ENCODE measurements at regions not wholly inside any gene's neighbourhood (a gene's known extent, or its start where the extent isn't known, plus 50 kb on each side); places are given as distances from the start of the nearest gene placed in this dataset.

DNA sequence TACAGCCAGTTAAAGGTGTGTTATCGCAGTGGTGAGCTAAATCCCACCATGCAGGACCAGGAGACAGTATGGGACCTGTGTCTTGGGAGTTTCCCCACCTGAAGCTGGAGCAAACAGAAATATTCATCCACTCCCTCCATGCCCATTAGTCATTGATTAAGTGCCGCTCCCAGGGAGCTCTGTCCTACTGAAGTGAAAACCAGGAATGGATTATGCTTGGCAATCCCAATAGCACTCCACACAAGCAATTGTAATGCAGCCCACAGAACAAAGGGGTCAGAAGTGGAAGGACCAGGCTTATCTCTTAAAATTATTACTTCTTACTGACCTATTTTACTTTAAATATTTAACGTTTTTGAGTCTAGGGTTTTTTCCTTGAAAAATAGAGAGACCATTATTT, 1005.4 kb downstream of the ADGRL2 start:
- no peak for TF ChIP-seq SIN3A (IDR thresholded peaks at IDR 0.05; ENCODE audit: borderline replicate concordance, insufficient read depth, low read length)
- TF ChIP-seq FOXP2 (optimal IDR thresholded peaks at IDR 0.05; ENCODE audit: borderline replicate concordance, extremely low read depth, extremely low read length, insufficient read depth): no peak
- no peak for TF ChIP-seq REST (IDR thresholded peaks at IDR 0.05; ENCODE audit: insufficient read depth in 1 of 2, low read depth in 2 of 2, low read length in 2 of 2)
- TF ChIP-seq TAF1 (IDR thresholded peaks at IDR 0.05; ENCODE audit: borderline replicate concordance, insufficient read depth, low read length): no peak
- TF ChIP-seq POLR2AphosphoS5 (IDR thresholded peaks at IDR 0.05; ENCODE audit: low read depth, low read length): no peak

GRCh38 chr1:82801176-82801575, 1000.4 kb downstream of the ADGRL2 start:
- no peak for TF ChIP-seq POLR2AphosphoS5 (IDR thresholded peaks at IDR 0.05; ENCODE audit: low read depth, low read length)

DNA sequence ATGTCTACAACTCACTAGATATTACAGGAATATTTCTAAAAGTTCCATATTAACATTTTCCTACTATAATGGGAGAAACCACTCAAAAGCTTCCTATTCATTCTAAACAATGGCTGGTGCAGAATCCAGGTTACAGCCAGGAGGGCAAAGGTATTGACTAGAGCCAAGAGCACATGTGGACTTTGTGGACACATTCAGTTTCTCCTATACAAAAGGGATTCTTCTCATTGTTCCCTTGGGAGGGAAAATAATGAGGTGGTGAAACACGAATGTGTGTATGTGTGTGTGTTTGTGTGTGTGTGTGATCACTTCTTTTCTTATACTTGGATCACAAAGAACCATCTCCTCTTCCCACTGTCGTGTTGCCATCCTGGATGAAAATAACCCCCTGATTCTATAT, 1000.0 kb downstream of the ADGRL2 start:
- TF ChIP-seq SIN3A (IDR thresholded peaks at IDR 0.05; ENCODE audit: borderline replicate concordance, insufficient read depth, low read length) (no peak), REST (IDR thresholded peaks at IDR 0.05; ENCODE audit: insufficient read depth in 1 of 2, low read depth in 2 of 2, low read length in 2 of 2) (no peak), POLR2AphosphoS5 (IDR thresholded peaks at IDR 0.05; ENCODE audit: low read depth, low read length) (no peak), FOXP2 (optimal IDR thresholded peaks at IDR 0.05; ENCODE audit: borderline replicate concordance, extremely low read depth, extremely low read length, insufficient read depth) (no peak), TAF1 (IDR thresholded peaks at IDR 0.05; ENCODE audit: borderline replicate concordance, insufficient read depth, low read length) (no peak)

DNA sequence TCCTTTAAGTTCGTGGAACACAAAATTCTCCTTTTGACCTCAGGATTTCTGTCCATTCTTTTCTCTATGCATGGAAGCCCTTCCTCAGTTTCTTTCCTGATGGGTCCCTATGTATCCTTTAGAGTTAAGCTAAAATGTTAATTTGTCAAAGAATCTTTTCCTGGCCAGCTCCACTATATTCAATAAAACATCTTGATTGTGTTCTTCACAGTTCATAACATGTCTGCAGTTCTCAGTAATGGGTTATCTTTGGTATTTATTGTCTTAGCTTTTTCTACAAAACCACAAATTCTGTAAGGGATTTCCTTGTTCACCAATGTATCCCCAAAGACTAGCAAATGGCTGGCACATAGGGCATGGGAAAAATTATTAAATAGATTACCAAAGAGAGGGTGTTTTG, 998.5 kb downstream of the ADGRL2 start:
- TF ChIP-seq SIN3A (IDR thresholded peaks at IDR 0.05; ENCODE audit: borderline replicate concordance, insufficient read depth, low read length): no peak
- TF ChIP-seq POLR2AphosphoS5 (IDR thresholded peaks at IDR 0.05; ENCODE audit: low read depth, low read length): no peak
- no peak for TF ChIP-seq FOXP2 (optimal IDR thresholded peaks at IDR 0.05; ENCODE audit: borderline replicate concordance, extremely low read depth, extremely low read length, insufficient read depth)
- TF ChIP-seq REST (IDR thresholded peaks at IDR 0.05; ENCODE audit: insufficient read depth in 1 of 2, low read depth in 2 of 2, low read length in 2 of 2): no peak
- TF ChIP-seq TAF1 (IDR thresholded peaks at IDR 0.05; ENCODE audit: borderline replicate concordance, insufficient read depth, low read length): no peak

- TF ChIP-seq POLR2AphosphoS5 (IDR thresholded peaks at IDR 0.05; ENCODE audit: low read depth, low read length): no peak
- TF ChIP-seq FOXP2 (optimal IDR thresholded peaks at IDR 0.05; ENCODE audit: borderline replicate concordance, extremely low read depth, extremely low read length, insufficient read depth): no peak
- no peak; the same call in 1 of the 2 replicates for TF ChIP-seq TAF1 (IDR thresholded peaks at IDR 0.05; ENCODE audit: borderline replicate concordance, insufficient read depth, low read length)
- no peak for TF ChIP-seq REST (IDR thresholded peaks at IDR 0.05; ENCODE audit: insufficient read depth in 1 of 2, low read depth in 2 of 2, low read length in 2 of 2)
- TF ChIP-seq SIN3A (IDR thresholded peaks at IDR 0.05; ENCODE audit: borderline replicate concordance, insufficient read depth, low read length): no peak
Measured at GRCh38 chr1:82795508-82796149, 994.9 kb downstream of the ADGRL2 start.
